GM18907 (cell line): ENCODE measurements at regions not wholly inside any gene's neighbourhood (a gene's known extent, or its start where the extent isn't known, plus 50 kb on each side); places are given as distances from the start of the nearest gene placed in this dataset.

Source experiments
- ATAC-seq: cut with Tn5 transposase; IDR thresholded peaks from one replicate; pipeline ENCODE4 v1.9.1; 2021; ENCODE audit warnings: mild to moderate bottlenecking, moderate library complexity; ENCODE audit not compliant: unreplicated experiment

DNA sequence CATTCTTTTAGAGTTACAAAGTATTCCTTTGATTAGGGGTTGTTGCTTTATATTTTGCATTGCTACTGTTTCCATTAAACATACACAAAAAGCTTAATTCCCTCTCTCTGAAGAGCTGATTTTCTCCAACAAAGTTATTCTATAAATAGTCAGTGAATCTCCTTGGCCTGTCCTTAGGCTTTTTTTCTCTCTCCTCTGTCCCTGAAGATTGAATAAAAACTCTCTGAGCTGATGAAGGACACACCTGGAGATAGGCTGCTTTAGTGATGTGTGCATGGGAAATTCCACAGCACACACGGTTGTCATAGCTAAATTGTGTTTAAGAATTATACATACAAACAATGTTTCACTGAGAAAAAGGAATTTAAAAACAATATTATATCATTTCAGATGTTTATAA is 90.5 kb upstream of the TMEM106B start:
- no peak for ATAC-seq

DNA sequence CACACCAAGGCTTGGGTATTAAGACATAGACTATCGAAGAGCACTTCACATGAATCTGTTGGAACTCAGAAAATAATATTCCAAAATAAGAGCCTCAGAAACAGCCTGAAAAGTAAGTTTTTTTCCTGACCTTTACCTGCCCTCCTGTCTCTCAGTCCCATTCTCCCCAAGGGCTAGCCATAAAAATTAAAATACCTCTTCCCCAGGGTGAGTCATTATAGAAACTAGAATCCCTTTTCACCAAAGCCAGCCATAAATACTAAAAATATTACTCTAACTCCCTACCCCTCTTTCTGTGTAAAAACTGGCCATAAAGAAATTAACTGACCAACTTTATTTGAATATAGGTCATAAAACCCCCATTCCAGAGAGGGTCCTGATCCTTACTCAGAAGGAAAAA is 87.9 kb upstream of the TMEM106B start:
- no peak for ATAC-seq

DNA sequence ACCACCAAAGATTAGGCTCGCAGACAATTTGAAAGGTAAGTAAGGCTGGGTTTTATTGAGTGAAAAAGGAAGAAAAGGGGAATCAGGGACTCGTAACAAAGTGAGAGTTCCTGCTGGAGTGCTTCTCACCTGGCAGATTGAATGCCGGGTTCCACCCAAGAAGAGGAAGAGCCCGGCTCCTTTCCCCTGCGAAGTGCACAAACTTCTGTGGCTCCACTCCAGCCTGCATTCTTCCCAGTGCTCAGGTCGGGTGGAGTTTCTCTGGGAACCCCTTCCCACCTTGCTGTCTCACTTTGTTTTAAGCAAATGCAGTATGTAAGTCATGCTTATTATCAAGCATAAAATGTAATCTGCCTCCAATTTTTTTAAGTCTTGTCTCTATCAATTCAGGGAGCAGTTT is 87.1 kb upstream of the TMEM106B start:
- ATAC-seq, result no peak

DNA sequence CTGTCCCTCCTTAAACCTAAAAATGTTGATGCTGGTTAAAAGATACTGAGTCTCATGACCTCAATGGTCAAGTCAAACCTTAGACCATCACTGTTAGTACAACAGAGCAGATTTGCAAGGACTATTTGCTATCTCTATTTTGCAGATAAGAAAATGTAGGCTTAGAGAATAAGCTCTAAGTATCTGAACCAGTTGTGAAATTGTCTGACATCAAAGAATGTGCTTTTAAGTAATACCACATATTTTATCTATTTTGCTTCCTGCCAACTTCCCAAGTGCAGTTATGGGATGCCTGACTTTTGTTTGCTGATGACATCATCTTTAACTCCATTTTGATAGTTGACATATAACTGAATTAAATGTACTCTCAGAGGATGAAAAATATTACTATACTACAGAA is 83.6 kb upstream of the TMEM106B start:
- no peak for ATAC-seq

DNA sequence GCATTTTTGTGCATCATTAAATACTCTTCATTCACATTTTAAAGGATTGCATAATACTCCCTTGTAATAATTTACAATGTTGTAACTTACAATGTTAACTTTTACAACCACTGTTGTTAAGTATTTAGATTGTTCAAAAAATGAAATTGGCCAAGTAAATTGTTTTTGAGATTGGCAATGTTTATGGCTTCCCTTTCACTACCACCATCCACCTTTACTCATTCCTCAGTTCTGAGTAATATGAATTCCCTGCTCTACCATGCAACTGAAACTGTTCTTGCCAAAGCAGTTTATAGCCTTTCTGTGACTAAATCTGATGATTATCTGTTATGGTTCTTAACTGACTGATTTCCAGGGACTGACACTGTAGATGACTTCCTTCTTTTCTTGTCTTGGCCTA is 80.5 kb upstream of the TMEM106B start:
- ATAC-seq, result no peak

DNA sequence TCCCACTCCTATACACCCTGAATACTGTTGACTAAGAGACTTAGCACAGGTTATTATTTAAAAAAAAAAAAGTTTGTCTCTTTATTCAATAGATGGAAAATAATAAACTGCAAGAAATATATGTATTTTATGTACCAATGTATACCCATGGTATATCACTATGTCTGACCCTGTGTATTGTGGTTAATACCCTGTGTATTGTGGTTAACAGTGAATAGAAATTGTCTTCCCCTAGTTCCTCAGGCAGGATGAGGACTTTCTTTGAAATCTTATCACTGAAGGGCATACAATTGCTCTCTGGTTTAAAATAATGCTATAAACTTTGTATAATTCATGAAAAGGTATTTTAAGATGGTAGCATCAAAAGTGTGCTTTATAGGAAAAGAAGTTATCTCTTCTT is 80.0 kb upstream of the TMEM106B start:
- no peak for ATAC-seq

DNA sequence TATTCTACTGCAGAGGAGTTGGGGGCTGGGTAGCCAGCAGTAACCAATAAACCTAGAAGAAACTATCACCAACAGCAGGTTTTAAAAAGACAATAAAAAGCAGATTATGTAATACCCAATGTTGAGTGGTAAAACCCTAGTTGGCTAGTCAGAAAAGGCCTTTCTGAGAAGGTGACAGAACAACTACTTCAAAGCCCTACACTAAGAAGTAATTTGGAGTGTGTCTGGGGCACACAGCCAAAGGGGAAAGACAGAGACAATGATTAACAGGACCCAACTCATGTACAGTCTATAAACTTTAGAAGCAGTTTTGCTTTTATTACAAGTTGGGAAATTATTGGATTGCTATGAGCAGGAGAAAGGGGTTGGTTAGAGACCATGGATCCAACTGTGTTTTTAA is 77.2 kb upstream of the TMEM106B start:
- no peak for ATAC-seq

DNA sequence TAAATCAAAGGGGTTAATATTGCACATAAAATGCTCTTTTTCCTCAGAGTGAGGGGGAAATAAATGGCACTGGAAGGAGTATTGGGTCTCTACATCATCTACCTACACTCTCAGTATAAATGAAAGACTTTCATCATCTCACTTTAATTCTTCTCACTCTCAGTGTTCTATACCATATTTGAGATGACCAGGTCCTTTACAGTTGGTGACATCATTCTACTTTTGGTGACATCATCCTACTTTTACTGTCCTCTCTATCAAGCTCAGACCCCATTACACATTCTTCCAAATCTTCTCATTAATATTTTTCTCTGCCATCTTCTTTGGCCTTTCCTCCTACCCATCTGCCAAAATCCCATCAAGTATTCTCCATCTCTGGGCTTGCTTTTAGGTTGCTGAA is 74.6 kb upstream of the TMEM106B start:
- no peak for ATAC-seq

DNA sequence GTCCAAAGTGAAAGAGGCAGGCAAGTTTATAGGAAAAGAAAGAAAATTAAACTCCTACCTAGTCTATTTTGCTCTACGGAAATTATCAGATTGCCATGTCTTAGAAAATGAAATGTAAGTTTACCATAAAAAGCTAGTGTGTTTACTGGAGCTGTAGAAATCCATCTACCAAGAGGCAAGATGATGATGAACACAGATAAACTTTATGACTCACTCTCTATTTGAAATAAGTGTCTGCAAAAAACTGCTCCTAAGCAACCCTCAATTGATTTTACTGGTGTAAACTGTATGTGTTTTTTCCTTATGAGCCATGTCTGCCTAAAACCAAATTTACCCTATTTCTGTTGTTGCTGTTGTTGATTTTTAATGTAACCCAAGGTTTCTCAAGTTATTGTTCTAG is 73.8 kb upstream of the TMEM106B start:
- no peak for ATAC-seq

DNA sequence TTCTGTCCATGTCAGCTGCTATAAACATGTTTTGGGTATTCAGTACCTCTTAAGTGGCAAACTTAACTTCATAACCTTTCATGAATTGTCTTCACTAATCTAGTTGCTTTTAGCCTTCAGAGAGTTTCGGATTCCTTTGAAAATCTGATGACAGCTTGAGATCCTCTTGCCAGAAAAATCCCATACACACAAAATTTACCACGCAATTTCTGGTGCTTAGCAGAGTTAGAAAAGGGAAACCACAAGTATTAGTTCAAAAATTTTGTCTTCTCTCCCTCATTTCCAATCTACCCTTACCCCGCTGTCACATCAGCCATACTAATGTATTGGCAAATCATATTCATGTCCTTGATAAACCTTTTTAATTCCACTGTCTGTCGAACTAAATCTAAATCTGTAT is 72.7 kb upstream of the TMEM106B start:
- no peak for ATAC-seq

DNA sequence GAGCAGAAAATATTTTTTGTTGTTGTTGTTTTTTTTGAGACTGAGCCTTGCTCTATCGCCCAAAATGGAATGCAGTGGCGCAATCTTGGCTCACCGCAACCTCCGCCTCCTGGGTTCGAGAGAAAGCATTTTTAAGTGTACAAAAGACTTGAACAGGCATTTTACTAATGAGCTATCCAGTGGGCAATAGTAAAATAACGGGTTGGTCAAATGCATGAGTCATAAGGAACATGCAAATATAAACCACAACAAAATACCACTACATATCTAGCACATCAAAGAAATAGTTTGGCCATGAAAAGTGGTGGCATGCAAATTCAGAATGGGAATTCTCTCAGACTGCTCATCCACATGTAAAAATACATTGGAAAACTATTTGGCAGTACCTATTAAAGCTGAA is 71.7 kb upstream of the TMEM106B start:
- no peak for ATAC-seq

DNA sequence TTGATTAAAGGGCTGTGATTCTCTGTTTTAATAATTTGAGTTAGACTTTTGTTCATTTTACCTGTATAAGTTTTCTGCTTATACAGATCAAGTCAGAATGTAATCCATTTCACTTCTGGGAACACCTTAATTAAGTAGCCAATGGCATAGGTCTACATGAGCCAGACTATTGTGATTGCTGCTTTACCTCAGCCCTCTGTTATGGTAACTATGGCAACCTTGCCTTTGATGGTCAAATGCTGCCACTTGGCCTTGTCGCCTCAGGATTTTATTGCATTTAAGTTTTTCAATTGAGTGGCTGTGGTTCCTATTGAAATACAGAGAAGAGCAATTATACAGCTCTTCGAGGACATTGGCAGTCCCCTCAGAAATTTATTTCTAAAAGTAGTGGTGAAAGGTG is 64.3 kb upstream of the TMEM106B start:
- ATAC-seq, result no peak

DNA sequence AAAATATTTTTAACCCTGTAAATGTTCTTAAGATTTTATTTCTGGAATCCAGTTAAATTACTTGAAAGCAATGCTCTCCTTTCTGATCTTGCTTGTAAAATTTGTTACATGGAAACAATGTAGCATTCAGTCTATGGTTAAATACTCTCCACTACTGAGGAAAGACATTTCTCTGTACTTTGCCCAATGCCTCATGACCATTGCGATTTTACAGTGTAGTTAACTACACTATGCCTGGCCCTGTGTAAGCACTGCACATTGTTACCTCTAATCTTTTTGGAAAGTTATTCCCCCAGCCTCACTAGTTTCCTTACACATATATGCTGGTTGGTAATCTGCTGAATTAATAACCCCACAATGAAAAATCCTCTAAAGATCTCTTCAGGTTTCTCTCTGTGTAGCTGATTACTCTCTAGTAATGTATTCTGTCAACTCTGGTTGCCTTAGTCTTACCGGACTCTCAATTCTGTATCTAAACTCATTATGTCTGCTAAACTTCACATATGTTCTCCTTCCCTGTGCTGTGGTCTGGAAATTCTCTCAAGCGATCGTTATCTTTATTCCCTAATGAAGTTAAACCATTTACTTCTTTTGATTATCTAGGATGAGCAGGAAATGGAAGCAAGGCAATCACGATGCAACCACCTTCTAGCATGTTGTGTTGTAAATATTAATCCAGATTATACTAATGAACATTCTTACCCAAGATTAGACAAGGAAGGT is 58.7 kb upstream of the TMEM106B start:
- no peak for ATAC-seq

DNA sequence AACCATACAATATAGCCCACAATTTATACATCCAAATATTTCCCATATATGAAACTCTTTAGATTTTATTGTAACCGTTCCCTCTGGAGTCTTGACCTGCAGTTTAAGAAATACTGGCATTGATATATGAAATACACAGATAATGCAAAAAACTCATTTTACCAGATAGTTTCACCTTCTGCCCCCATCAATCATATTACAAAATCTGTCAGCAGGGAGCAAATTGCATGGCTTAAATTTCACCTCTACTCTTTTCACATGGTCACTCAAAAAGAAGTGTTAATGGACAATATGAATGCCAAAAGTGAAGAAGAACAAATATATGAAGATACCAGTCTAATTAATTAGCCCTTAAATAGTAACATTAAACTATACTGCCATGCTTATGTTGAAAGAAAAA is 57.0 kb upstream of the TMEM106B start:
- no peak for ATAC-seq

DNA sequence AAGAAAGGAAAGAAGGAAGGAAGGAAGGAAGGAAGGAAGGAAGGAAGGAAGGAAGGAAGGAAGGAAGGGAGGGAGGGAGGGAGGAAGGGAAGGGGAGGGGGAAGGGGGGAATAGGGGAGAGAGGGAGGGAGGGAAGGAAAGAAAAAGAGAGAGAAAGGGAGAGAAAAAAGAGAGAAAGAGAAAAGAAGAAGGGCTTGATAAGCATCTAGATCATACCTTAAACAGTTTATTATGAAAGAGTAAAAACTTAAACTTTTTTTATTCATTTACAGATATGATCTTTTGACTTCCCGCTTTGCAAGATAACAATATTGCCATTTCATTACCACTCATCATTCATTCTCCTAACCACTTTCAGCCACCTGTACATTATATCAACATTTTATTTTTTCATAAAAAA is 53.6 kb upstream of the TMEM106B start:
- ATAC-seq, result no peak

DNA sequence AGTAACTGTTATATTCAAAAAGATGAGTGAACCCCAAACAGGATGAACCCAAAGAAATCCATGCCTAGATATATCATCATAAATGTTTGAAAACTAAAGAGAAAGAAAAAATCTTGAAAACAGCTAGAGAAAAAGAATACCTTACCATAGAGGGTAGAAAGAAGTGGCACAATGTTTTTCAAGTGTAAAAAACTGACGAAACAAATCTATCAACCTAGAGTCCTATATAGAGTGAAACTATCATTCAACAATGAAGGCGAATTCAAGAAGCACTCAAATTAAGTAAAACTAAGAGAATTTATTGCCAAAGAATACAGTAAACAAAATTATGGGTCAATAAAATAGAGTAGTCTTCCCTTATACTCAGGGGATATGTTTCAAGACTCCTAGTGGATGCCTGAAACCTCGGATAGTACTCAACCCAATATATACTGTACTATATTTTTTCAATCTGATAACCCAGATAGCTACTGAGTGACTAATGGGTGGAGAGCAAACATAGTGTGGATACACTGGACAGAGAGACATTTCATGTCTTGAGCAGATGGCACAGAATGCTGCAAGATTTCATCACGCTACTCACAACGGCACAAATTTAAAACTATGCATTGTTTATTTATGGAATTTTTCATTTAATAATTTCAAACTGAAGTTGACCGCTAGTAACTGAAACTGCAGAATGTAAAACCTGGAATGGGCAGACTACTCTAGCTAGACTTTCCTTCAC is 52.6 kb upstream of the TMEM106B start:
- no peak for ATAC-seq

DNA sequence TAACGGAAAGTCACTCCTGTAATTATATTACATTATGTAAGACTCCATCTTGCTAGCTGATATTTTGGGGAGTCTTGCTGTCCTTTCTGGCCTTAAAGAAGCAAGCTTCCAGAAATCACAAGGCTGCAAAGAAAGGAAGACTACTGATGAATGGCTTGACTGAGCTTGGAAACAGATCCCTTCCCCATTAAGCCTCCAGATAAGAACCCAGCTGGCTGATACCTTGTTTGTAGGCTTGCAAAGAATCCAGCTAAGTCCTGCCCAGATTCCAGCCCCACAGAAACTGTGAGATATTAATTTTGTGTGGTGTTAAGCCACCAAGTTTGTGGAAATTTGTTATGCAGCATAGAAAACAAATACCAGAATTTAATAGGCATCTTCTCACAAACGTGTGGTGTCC is 49.9 kb upstream of the TMEM106B start:
- no peak for ATAC-seq
